ENCODE measurements at regions not wholly inside any gene's neighbourhood (a gene's known extent, or its start where the extent isn't known, plus 50 kb on each side); places are given as distances from the start of the nearest gene placed in this dataset.

GRCh38 chr11:109858152-109858551 lies 235.0 kb upstream of the ZC3H12C start:
- no peak for DNase-seq

- DNase-seq: no peak
These were observed 234.0 kb upstream of the ZC3H12C start for GRCh38 chr11:109859045-109859724.

GRCh38 chr11:109862835-109863234 lies 230.4 kb upstream of the ZC3H12C start:
- no peak for DNase-seq

GRCh38 chr11:109864151-109864661 lies 229.0 kb upstream of the ZC3H12C start:
- DNase-seq: no peak

GRCh38 chr11:109864834-109865547 lies 228.2 kb upstream of the ZC3H12C start:
- DNase-seq: no peak

- DNase-seq: peak in 31 of 56 donors; percentile 2 to 58 (median 12)
These were observed 227.5 kb upstream of the ZC3H12C start for GRCh38 chr11:109865548-109866186.

GRCh38 chr11:109867784-109868183 lies 225.4 kb upstream of the ZC3H12C start:
- DNase-seq: no peak

GRCh38 chr11:109869536-109869935 lies 223.7 kb upstream of the ZC3H12C start:
- DNase-seq: no peak

GRCh38 chr11:109870297-109870696 lies 222.9 kb upstream of the ZC3H12C start:
- peak in 4 of 56 donors; percentile 2 to 31 (median 8) for DNase-seq

- no peak for DNase-seq
These were observed 216.1 kb upstream of the ZC3H12C start for GRCh38 chr11:109877043-109877442.

- no peak for DNase-seq
These were observed 208.7 kb upstream of the ZC3H12C start for GRCh38 chr11:109884501-109884900.

- DNase-seq: no peak
These were observed 208.2 kb upstream of the ZC3H12C start for GRCh38 chr11:109885006-109885405.

- DNase-seq: no peak
These were observed 200.8 kb upstream of the ZC3H12C start for GRCh38 chr11:109892321-109892794.

GRCh38 chr11:109894242-109894641 lies 198.9 kb upstream of the ZC3H12C start:
- no peak for DNase-seq

GRCh38 chr11:109898592-109898991 lies 194.6 kb upstream of the ZC3H12C start:
- no peak for DNase-seq

GRCh38 chr11:109902764-109903433 lies 190.3 kb upstream of the ZC3H12C start:
- no peak for DNase-seq

GRCh38 chr11:109911488-109911887 lies 181.7 kb upstream of the ZC3H12C start:
- DNase-seq: no peak

- no peak for DNase-seq
These were observed 179.2 kb upstream of the ZC3H12C start for GRCh38 chr11:109914038-109914437.

GRCh38 chr11:109914809-109915653 lies 178.2 kb upstream of the ZC3H12C start:
- no peak for DNase-seq

GRCh38 chr11:109926941-109927340 lies 166.3 kb upstream of the ZC3H12C start:
- DNase-seq: no peak

- no peak for DNase-seq
These were observed 163.9 kb upstream of the ZC3H12C start for GRCh38 chr11:109929308-109929707.
